Calu3 (cell line): ENCODE measurements at regions not wholly inside any gene's neighbourhood (a gene's known extent, or its start where the extent isn't known, plus 50 kb on each side); places are given as distances from the start of the nearest gene placed in this dataset.

Source experiments
- BruUV-seq: library from RNA; stranded (reverse); fragments of 400-500 nt; replicated peaks from 2 replicates; lab custom pipeline; 2021; lab: Mats Ljungman, UMichigan
- CTCF ChIA-PET: fragments of 300-600 bp; sonication (Branson Sonifier 250); formaldehyde crosslinking; loops from one replicate; lab custom pipeline; 2022; ENCODE audit warnings: antibody characterized with exemption; lab: Charles Lee
- DNase-seq: peaks from one replicate; pipeline ENCODE4 v3.0.0; 2022
- H3K27ac Mint-ChIP-seq: one replicate; pipeline ENCODE4 v1.8.0; 2022; ENCODE audit warnings: mixed read lengths; ENCODE audit not compliant: unreplicated experiment
- H3K27me3 Mint-ChIP-seq: one replicate; pipeline ENCODE4 v1.8.0; 2022; ENCODE audit warnings: mixed read lengths; ENCODE audit not compliant: unreplicated experiment
- H3K36me3 Mint-ChIP-seq: one replicate; pipeline ENCODE4 v1.8.0; 2022; ENCODE audit warnings: mild to moderate bottlenecking, moderate library complexity, mixed read lengths; ENCODE audit not compliant: insufficient read depth, unreplicated experiment
- H3K4me1 Mint-ChIP-seq: one replicate; pipeline ENCODE4 v1.8.0; 2022; ENCODE audit warnings: mild to moderate bottlenecking, low read depth, mixed read lengths; ENCODE audit not compliant: unreplicated experiment
- H3K4me3 Mint-ChIP-seq: one replicate; pipeline ENCODE4 v1.8.0; 2022; ENCODE audit warnings: mild to moderate bottlenecking, low read depth, moderate library complexity, mixed read lengths; ENCODE audit not compliant: unreplicated experiment
- H3K9me3 Mint-ChIP-seq: one replicate; pipeline ENCODE4 v1.8.0; 2022; ENCODE audit warnings: low read depth, mixed read lengths; ENCODE audit not compliant: unreplicated experiment
- CTCF ChIP-seq: fragments of 200-600 bp; IDR thresholded peaks from one replicate; pipeline ENCODE4 v1.8.0; 2022; ENCODE audit warnings: antibody characterized with exemption; ENCODE audit not compliant: unreplicated experiment
- intact Hi-C: fragments of 100-400 bp; cut with micrococcal nuclease; formaldehyde crosslinking; loops from one replicate; pipeline ENCODE4 v1.10.0; 2022; ENCODE audit not compliant: unreplicated experiment

DNA sequence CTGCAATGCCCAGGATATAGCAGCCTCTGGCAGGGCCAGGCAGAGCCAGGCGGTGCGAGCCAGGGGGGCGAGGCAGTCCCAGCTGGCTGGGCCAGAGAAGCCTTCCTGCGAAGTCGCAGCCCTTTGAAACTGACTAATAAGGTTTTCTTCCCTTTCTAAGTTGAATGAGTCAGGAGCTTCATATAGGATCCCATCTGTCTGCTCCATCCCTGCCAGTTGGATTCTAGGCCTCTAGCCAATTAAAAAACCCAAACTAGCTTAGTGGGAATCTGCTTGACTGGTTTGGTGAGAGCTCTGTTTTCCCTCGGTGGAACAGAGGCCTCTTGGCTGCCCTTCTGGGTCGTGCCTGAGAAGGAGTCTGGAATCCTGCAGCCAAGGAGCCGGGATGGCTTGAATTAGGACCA lies 70.1 kb upstream of the RAPGEF1 start:
- no peaks in the 10 kb centered on the region for H3K36me3 Mint-ChIP-seq
- no peak overlapping the region for H3K4me3 Mint-ChIP-seq
- intact Hi-C loops, result no loop called here
- BruUV-seq, result no TSS peak
- no peak overlapping the region for H3K27ac Mint-ChIP-seq
- DNase-seq, result no peak
- H3K9me3 Mint-ChIP-seq, result no peaks in the 10 kb centered on the region
- no peaks in the 10 kb centered on the region for H3K4me1 Mint-ChIP-seq
- TF ChIP-seq CTCF, result no peak
- peaks cover 91% of the 10 kb centered on the region for H3K27me3 Mint-ChIP-seq
- CTCF ChIA-PET, result no interaction called here

GRCh38 chr9:131808291-131808690 lies 68.4 kb upstream of the RAPGEF1 start:
- H3K9me3 Mint-ChIP-seq, result no peaks in the 10 kb centered on the region
- CTCF ChIA-PET, result no interaction called here
- no TSS peak for BruUV-seq
- intact Hi-C loops, result no loop called here
- no peaks in the 10 kb centered on the region for H3K36me3 Mint-ChIP-seq
- no peak for DNase-seq
- peaks cover 100% of the 10 kb centered on the region for H3K27me3 Mint-ChIP-seq
- no peak overlapping the region for H3K4me3 Mint-ChIP-seq
- no peaks in the 10 kb centered on the region for H3K4me1 Mint-ChIP-seq
- no peak overlapping the region for H3K27ac Mint-ChIP-seq
- TF ChIP-seq CTCF, result no peak

- BruUV-seq, result no TSS peak
- H3K36me3 Mint-ChIP-seq, result no peaks in the 10 kb centered on the region
- no peak overlapping the region for H3K4me3 Mint-ChIP-seq
- TF ChIP-seq CTCF, result no peak
- H3K27me3 Mint-ChIP-seq, result peaks cover 100% of the 10 kb centered on the region
- intact Hi-C loops, result no loop called here
- no peaks in the 10 kb centered on the region for H3K9me3 Mint-ChIP-seq
- CTCF ChIA-PET, result interaction anchor here (0.6 kb wide), 2 partner anchors 330 to 1047 kb away, joined by 3 read pairs; no protein-coding TSS in a partner anchor
- no peaks in the 10 kb centered on the region for H3K4me1 Mint-ChIP-seq
- no peak overlapping the region for H3K27ac Mint-ChIP-seq
- no peak for DNase-seq
Observed at GRCh38 chr9:131807144-131807983, 67.5 kb upstream of the RAPGEF1 start.

- H3K36me3 Mint-ChIP-seq, result no peaks in the 10 kb centered on the region
- CTCF ChIA-PET, result no interaction called here
- TF ChIP-seq CTCF, result no peak
- H3K27me3 Mint-ChIP-seq, result peaks cover 100% of the 10 kb centered on the region
- H3K4me3 Mint-ChIP-seq, result no peak overlapping the region
- BruUV-seq, result no TSS peak
- DNase-seq, result no peak
- intact Hi-C loops, result no loop called here
- H3K4me1 Mint-ChIP-seq, result no peaks in the 10 kb centered on the region
- no peaks in the 10 kb centered on the region for H3K9me3 Mint-ChIP-seq
- no peak overlapping the region for H3K27ac Mint-ChIP-seq
Observed at GRCh38 chr9:131805803-131806202, 65.9 kb upstream of the RAPGEF1 start.
